ENCODE measurements at regions not wholly inside any gene's neighbourhood (a gene's known extent, or its start where the extent isn't known, plus 50 kb on each side); places are given as distances from the start of the nearest gene placed in this dataset.

- CTCF ChIA-PET: no interaction called here
- ATAC-seq (ENCODE audit: low read depth): no peak
These were observed 352.8 kb upstream of the PFKP start for GRCh38 chr10:2714597-2714996.

More at GRCh38 chr10:2714597-2714996, 352.8 kb upstream of the PFKP start:
- Histone ChIP-seq H3K36me3 (ENCODE audit: control insufficient read depth, insufficient read depth, low read length) (no peaks in the 10 kb centered on the region), H2AFZ (replicated peaks; ENCODE audit: low read length, poor library complexity) (no peak overlapping the region), H2AK9ac (replicated peaks; ENCODE audit: low read depth, low read length, poor library complexity) (no peak overlapping the region), H3K23ac (ENCODE audit: low read depth, low read length) (no peak overlapping the region), H4K5ac (ENCODE audit: low read depth, low read length) (no peak overlapping the region), H2BK5ac (ENCODE audit: low read depth, low read length, poor library complexity, severe bottlenecking) (no peak overlapping the region), H3K27me3 (ENCODE audit: control insufficient read depth, insufficient read depth, low read length) (no peaks in the 10 kb centered on the region), H3K9me3 (ENCODE audit: control insufficient read depth, insufficient read depth, low read length) (peaks cover 36% of the 10 kb centered on the region), H3K4ac (ENCODE audit: low read depth, low read length) (no peak overlapping the region), H2BK15ac (ENCODE audit: low read depth, low read length) (no peak overlapping the region), H3K4me2 (ENCODE audit: low read depth, low read length) (no peak overlapping the region), H3K9me1 (ENCODE audit: insufficient read depth, low read length) (no peaks in the 10 kb centered on the region), H4K91ac (ENCODE audit: insufficient read depth, low read depth, low read length) (no peak overlapping the region), H3K9ac (ENCODE audit: low read depth, low read length) (no peak overlapping the region), H2BK120ac (ENCODE audit: low read depth, low read length) (no peak overlapping the region), H3K18ac (ENCODE audit: low read depth, low read length) (no peak overlapping the region), H3K56ac (ENCODE audit: extremely low read depth, insufficient read depth, low read length) (no peak overlapping the region), H3K4me1 (ENCODE audit: control insufficient read depth, insufficient read depth, low read length) (no peaks in the 10 kb centered on the region), H3K4me3 (ENCODE audit: insufficient read depth, low read depth, low read length) (no peak overlapping the region), H4K20me1 (ENCODE audit: insufficient read depth, low read length) (no peaks in the 10 kb centered on the region), H2AK5ac (ENCODE audit: low read depth, low read length) (no peak overlapping the region), H3K14ac (replicated peaks; ENCODE audit: low read depth, low read length) (no peak overlapping the region), H3K27ac (ENCODE audit: insufficient read depth, low read length) (no peak overlapping the region), H2BK20ac (ENCODE audit: low read depth, low read length) (no peak overlapping the region), H4K8ac (ENCODE audit: low read depth in 2 of 2, low read length in 2 of 2) (no peak overlapping the region), H3K79me1 (ENCODE audit: low read depth in 1 of 2, low read length in 2 of 2) (no peaks in the 10 kb centered on the region)
- TF ChIP-seq RAD21 (IDR thresholded peaks at IDR 0.05; ENCODE audit: low read length) (no peak), FOS (IDR thresholded peaks at IDR 0.05; ENCODE audit: low read depth, low read length) (no peak), POLR2A (IDR thresholded peaks at IDR 0.05; ENCODE audit: low read depth, low read length) (no peak), BHLHE40 (IDR thresholded peaks at IDR 0.05; ENCODE audit: low read depth, low read length) (no peak), CHD1 (IDR thresholded peaks at IDR 0.05; ENCODE audit: low read depth, low read length) (no peak), MXI1 (IDR thresholded peaks at IDR 0.05; ENCODE audit: borderline replicate concordance, low read depth, low read length) (no peak), NFE2L2 (IDR thresholded peaks at IDR 0.05; ENCODE audit: low read depth, low read length) (no peak), ELK1 (IDR thresholded peaks at IDR 0.05; ENCODE audit: borderline replicate concordance, low read depth, low read length) (no peak), CEBPB (IDR thresholded peaks at IDR 0.05; ENCODE audit: low read depth, low read length) (no peak), SMC3 (IDR thresholded peaks at IDR 0.05; ENCODE audit: low read depth, low read length) (no peak), RFX5 (IDR thresholded peaks at IDR 0.05; ENCODE audit: low read depth, low read length) (no peak), MAFK (IDR thresholded peaks at IDR 0.05; ENCODE audit: low read depth, low read length) (no peak), MAZ (IDR thresholded peaks at IDR 0.05; ENCODE audit: borderline replicate concordance, low read depth, low read length) (no peak), RCOR1 (IDR thresholded peaks at IDR 0.05; ENCODE audit: insufficient replicate concordance, low read length) (no peak)
- TF ChIP-seq, protein P1, sequence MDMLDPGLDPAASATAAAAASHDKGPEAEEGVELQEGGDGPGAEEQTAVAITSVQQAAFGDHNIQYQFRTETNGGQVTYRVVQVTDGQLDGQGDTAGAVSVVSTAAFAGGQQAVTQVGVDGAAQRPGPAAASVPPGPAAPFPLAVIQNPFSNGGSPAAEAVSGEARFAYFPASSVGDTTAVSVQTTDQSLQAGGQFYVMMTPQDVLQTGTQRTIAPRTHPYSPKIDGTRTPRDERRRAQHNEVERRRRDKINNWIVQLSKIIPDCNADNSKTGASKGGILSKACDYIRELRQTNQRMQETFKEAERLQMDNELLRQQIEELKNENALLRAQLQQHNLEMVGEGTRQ (IDR thresholded peaks at IDR 0.05; ENCODE audit: low read depth, low read length): no peak
- TF ChIP-seq, protein P2, sequence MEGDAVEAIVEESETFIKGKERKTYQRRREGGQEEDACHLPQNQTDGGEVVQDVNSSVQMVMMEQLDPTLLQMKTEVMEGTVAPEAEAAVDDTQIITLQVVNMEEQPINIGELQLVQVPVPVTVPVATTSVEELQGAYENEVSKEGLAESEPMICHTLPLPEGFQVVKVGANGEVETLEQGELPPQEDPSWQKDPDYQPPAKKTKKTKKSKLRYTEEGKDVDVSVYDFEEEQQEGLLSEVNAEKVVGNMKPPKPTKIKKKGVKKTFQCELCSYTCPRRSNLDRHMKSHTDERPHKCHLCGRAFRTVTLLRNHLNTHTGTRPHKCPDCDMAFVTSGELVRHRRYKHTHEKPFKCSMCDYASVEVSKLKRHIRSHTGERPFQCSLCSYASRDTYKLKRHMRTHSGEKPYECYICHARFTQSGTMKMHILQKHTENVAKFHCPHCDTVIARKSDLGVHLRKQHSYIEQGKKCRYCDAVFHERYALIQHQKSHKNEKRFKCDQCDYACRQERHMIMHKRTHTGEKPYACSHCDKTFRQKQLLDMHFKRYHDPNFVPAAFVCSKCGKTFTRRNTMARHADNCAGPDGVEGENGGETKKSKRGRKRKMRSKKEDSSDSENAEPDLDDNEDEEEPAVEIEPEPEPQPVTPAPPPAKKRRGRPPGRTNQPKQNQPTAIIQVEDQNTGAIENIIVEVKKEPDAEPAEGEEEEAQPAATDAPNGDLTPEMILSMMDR (conservative IDR thresholded peaks at IDR 0.05; ENCODE audit: low read depth, low read length): no peak
- POLR2A ChIA-PET (ENCODE audit: unreplicated experiment): no interaction called here
- dilution Hi-C loops (cut with HindIII; ENCODE audit: low sequenced_read_pairs, unreplicated experiment): no loop called here
- WGBS, 2 experiments (ENCODE audit: extremely low coverage in 2 of 2, insufficient read length in 1 of 2): no CpG with 5 or more reads among the region's 2 CpGs
- in situ Hi-C loops (cut with MboI; ENCODE audit: low sequenced_read_pairs): no loop called here
- no peak for DNase-seq
- intact Hi-C loops (cut with micrococcal nuclease): no loop called here
- no TSS peak for BruUV-seq (replicated peaks)
